HL-60 (cell line): ENCODE measurements at regions not wholly inside any gene's neighbourhood (a gene's known extent, or its start where the extent isn't known, plus 50 kb on each side); places are given as distances from the start of the nearest gene placed in this dataset.

Experiments used
- DNase-seq, 2 experiments: peaks; one replicate each; pipeline ENCODE4 v3.0.0-alpha.2; 2010 to 2020; ENCODE audit warnings: low read depth in 1 of 2, low spot score in 1 of 2
- H3K27ac ChIP-seq: fragments of 250-450 bp; sonication (Bioruptor Pico); replicated peaks from 2 replicates; pipeline ENCODE4 v1.5.1; 2020; ENCODE audit warnings: mild to moderate bottlenecking, moderate library complexity
- H3K27me3 ChIP-seq: fragments of 250-450 bp; sonication (Bioruptor Pico); 2 replicates; pipeline ENCODE4 v1.5.1; 2021; ENCODE audit warnings: mild to moderate bottlenecking, moderate library complexity; ENCODE audit not compliant: insufficient read depth, poor library complexity, severe bottlenecking
- H3K4me3 ChIP-seq: replicated peaks from 2 replicates; pipeline ENCODE4 v1.5.1; 2011; ENCODE audit warnings: mild to moderate bottlenecking, control low read depth, low read length; ENCODE audit not compliant: insufficient read depth
- CTCF ChIP-seq: IDR thresholded peaks from one replicate; pipeline ENCODE4 v1.5.1; 2011; ENCODE audit warnings: low read length, control low read depth, inconsistent platforms; ENCODE audit not compliant: insufficient read depth
- GABPA ChIP-seq: IDR thresholded peaks from 2 replicates; pipeline ENCODE4 v1.6.1; 2012; ENCODE audit warnings: low read depth
- POLR2AphosphoS5 ChIP-seq: IDR thresholded peaks from 2 replicates; pipeline ENCODE4 v1.6.1; 2012; ENCODE audit warnings: low read depth
- REST ChIP-seq: IDR thresholded peaks from 2 replicates; pipeline ENCODE4 v1.6.1; 2012; ENCODE audit warnings: low read depth; ENCODE audit not compliant: insufficient replicate concordance
- SPI1 ChIP-seq: IDR thresholded peaks from 2 replicates; pipeline ENCODE4 v1.6.1; 2012; ENCODE audit warnings: low read depth, mild to moderate bottlenecking, borderline replicate concordance

DNA sequence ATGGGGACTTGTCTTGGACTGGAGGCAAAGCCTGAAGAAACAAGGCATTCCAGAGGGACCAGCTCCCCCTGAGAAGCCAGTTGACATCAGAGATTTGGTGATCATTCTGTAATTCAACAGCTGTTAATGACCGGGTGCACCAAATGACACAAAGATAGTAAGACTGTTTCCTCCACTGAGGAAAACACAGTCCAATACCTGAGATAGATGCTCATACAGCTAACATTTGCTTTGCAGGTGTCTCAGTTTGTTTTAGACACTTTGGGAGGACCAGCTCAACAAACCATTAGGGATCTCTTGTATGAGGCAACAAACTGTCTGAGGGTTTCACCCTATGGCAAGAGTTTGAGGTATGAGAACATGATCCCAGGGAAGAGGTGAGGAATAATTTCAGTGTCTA lies 237.2 kb upstream of the PLET1 start:
- Histone ChIP-seq H3K27me3 (no peaks in the 10 kb centered on the region), H3K27ac (no peak overlapping the region), H3K4me3 (no peak overlapping the region)
- no peak for TF ChIP-seq CTCF
- TF ChIP-seq GABPA = no peak
- TF ChIP-seq SPI1 = no peak
- TF ChIP-seq REST = no peak
- no peak for TF ChIP-seq POLR2AphosphoS5
- no peak for DNase-seq

GRCh38 chr11:112498701-112499100 lies 238.0 kb upstream of the PLET1 start:
- no peak overlapping the region for H3K27ac ChIP-seq
- TF ChIP-seq SPI1 (no peak), CTCF (no peak), GABPA (no peak), POLR2AphosphoS5 (no peak)
- H3K4me3 ChIP-seq = no peak overlapping the region

GRCh38 chr11:112499153-112499880 lies 238.7 kb upstream of the PLET1 start:
- no peaks in the 10 kb centered on the region for H3K27me3 ChIP-seq
- no peak for DNase-seq
- TF ChIP-seq GABPA = no peak
- TF ChIP-seq SPI1 = no peak
- TF ChIP-seq REST = no peak
- no peak for TF ChIP-seq POLR2AphosphoS5
- TF ChIP-seq CTCF = no peak
- H3K27ac ChIP-seq = no peak overlapping the region
- no peak overlapping the region for H3K4me3 ChIP-seq

More at GRCh38 chr11:112498701-112499100, 238.0 kb upstream of the PLET1 start:
- no peaks in the 10 kb centered on the region for H3K27me3 ChIP-seq
- no peak for DNase-seq

- no peak overlapping the region for H3K4me3 ChIP-seq
- no peak for TF ChIP-seq SPI1
- TF ChIP-seq POLR2AphosphoS5 = no peak
- TF ChIP-seq CTCF = no peak
- no peak for TF ChIP-seq GABPA
- no peak for TF ChIP-seq REST
- H3K27me3 ChIP-seq = no peaks in the 10 kb centered on the region
- no peak overlapping the region for H3K27ac ChIP-seq
- DNase-seq = no peak
Measured at GRCh38 chr11:112499881-112500204, 239.2 kb upstream of the PLET1 start.
